Ovary (tissue), 3 donors: ENCODE measurements at regions not wholly inside any gene's neighbourhood (a gene's known extent, or its start where the extent isn't known, plus 50 kb on each side); places are given as distances from the start of the nearest gene placed in this dataset.
"Not testable (repeated sequence)": the region's sequence is repeated elsewhere in the genome, so short reads cannot be mapped to it uniquely, and the experiment has no call there.

Experiments used
- EP300 ChIP-seq: sonication (generic); formaldehyde crosslinking; IDR thresholded peaks from one replicate; pipeline ENCODE4 v1.6.1; 2017; ENCODE audit warnings: antibody characterized with exemption
- POLR2A ChIP-seq: fragments of 450-650 bp; IDR thresholded peaks from one replicate; pipeline ENCODE4 v1.6.1; 2017; ENCODE audit warnings: antibody characterized with exemption, mild to moderate bottlenecking, moderate library complexity
- TF ChIP-seq, protein P1 (sequence below), 3 donors: fragments of 450-650 bp in 2 of 3; fragments of 200-600 bp in 1 of 3; IDR thresholded peaks; one replicate each; pipeline versions ENCODE4 v1.5.1 to v1.8.0; 2016 to 2022; ENCODE audit warnings: antibody characterized with exemption in 3 of 3, mild to moderate bottlenecking in 1 of 3
- donor health status: DM: no; HTN: no; CAD: no.

DNA sequence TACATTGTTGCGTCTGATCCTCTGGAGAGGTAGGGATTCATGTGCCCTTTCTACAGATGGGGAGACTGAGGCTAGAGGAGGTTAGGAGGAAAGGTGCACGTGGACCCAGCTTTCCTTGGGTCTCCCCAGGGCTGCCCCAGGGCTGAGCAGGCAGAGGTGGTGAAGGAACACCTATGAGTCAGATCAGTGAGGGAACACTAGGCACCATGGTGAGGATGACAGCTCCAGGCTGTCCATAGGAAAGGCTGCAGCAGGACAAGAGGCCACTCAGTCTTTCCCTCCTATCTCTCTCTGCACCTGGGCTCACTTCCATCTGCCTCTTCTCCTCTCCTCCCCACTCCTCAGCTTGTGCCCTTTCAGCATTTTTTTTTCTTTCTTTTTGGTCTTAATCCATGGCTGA is 138.0 kb upstream of the TRIM73 start:
- not testable (repeated sequence) for TF ChIP-seq POLR2A, EP300
- TF ChIP-seq, protein P1, sequence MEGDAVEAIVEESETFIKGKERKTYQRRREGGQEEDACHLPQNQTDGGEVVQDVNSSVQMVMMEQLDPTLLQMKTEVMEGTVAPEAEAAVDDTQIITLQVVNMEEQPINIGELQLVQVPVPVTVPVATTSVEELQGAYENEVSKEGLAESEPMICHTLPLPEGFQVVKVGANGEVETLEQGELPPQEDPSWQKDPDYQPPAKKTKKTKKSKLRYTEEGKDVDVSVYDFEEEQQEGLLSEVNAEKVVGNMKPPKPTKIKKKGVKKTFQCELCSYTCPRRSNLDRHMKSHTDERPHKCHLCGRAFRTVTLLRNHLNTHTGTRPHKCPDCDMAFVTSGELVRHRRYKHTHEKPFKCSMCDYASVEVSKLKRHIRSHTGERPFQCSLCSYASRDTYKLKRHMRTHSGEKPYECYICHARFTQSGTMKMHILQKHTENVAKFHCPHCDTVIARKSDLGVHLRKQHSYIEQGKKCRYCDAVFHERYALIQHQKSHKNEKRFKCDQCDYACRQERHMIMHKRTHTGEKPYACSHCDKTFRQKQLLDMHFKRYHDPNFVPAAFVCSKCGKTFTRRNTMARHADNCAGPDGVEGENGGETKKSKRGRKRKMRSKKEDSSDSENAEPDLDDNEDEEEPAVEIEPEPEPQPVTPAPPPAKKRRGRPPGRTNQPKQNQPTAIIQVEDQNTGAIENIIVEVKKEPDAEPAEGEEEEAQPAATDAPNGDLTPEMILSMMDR (IDR thresholded peaks at IDR 0.05): not testable (repeated sequence)
